H1 (cell line): ENCODE measurements at regions not wholly inside any gene's neighbourhood (a gene's known extent, or its start where the extent isn't known, plus 50 kb on each side); places are given as distances from the start of the nearest gene placed in this dataset.

Experiments
- SIN3A ChIP-seq, 2 experiments: IDR thresholded peaks in 1 of 2; conservative IDR thresholded peaks in 1 of 2; 2 replicates each; pipeline ENCODE4 v1.6.1; 2011 to 2012; ENCODE audit warnings: low read length in 2 of 2, improper control_type of control experiment in 1 of 2, low read depth in 1 of 2, mild to moderate bottlenecking in 1 of 2

GRCh38 chr3:139803294-139803693 lies 125.5 kb upstream of the NMNAT3 start (continued):
- no peak for TF ChIP-seq SIN3A (conservative IDR thresholded peaks at IDR 0.05 in 1 of 2, IDR thresholded peaks at IDR 0.05 in 1 of 2; ENCODE audit: low read depth in 1 of 2, low read length in 2 of 2)
